Stimulated activated naive B cell treated with anti-CD40 and anti-IgM and Interleukin-4, amounts not matched to agents 10 μg/mL and 1 μg/mL and 100 μg/mL, for 72 hours (primary cell): ENCODE measurements at regions not wholly inside any gene's neighbourhood (a gene's known extent, or its start where the extent isn't known, plus 50 kb on each side); places are given as distances from the start of the nearest gene placed in this dataset.

Experiments
- ATAC-seq, 2 donors: fragments of 150-1000 bp; cut with Tn5 transposase; replicated peaks; 2 replicates each; pipeline ENCODE4 v1.10.0; 2021; ENCODE audit warnings: moderate library complexity in 1 of 2
- DNase-seq: peaks from one replicate; pipeline ENCODE4 v3.0.0; 2021
- H3K27ac Mint-ChIP-seq: one replicate; pipeline ENCODE4 v1.8.0; 2022; ENCODE audit warnings: mild to moderate bottlenecking, mixed read lengths
- H3K27me3 Mint-ChIP-seq, 2 donors: one replicate each; pipeline ENCODE4 v1.8.0; 2022; ENCODE audit warnings: mixed read lengths in 2 of 2
- H3K36me3 Mint-ChIP-seq, 2 donors: one replicate each; pipeline ENCODE4 v1.8.0; 2022; ENCODE audit warnings: mixed read lengths in 2 of 2, mild to moderate bottlenecking in 1 of 2
- H3K4me1 Mint-ChIP-seq, 2 donors: one replicate each; pipeline ENCODE4 v1.8.0; 2022; ENCODE audit warnings: mixed read lengths in 2 of 2, mild to moderate bottlenecking in 1 of 2
- H3K4me3 Mint-ChIP-seq, 2 donors: one replicate each; pipeline ENCODE4 v1.8.0; 2022; ENCODE audit warnings: mild to moderate bottlenecking in 2 of 2, mixed read lengths in 2 of 2, moderate library complexity in 1 of 2
- H3K9me3 Mint-ChIP-seq, 2 donors: one replicate each; pipeline ENCODE4 v1.8.0; 2022; ENCODE audit warnings: mixed read lengths in 2 of 2, mild to moderate bottlenecking in 1 of 2

- Mint-ChIP-seq H3K27ac (no peak overlapping the region), H3K4me3 (no peak overlapping the region), H3K36me3 (no peaks in the 10 kb centered on the region), H3K4me1 (no peaks in the 10 kb centered on the region), H3K9me3 (no peaks in the 10 kb centered on the region), H3K27me3 (peaks cover 9 to 19% of the 10 kb centered on the region in 2 donors)
- ATAC-seq (no peak), DNase-seq (no peak)
Observed at GRCh38 chr2:217631115-217631514, 371.7 kb downstream of the TNS1 start.

DNA sequence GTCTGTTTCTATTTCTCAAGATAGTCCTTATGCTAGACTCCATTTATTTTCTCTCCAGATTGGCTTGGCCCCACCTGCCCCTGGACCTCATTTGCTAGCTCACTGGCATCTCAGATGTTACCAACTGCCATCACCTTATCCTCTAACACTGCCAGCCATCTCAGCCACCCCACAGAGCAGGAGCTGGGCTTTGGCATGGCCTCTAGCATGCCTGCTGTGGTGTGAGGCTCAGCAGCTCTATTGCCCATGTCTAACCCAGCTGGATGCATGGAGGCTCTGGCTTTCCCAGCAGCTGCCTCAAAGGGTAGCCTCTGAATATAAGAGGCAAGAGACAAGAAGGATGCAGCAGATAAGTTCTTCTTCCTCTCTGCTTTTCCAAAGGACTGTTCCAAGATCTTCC is 373.4 kb downstream of the TNS1 start:
- ATAC-seq, result no peak
- H3K4me3 Mint-ChIP-seq, result no peak overlapping the region
- H3K36me3 Mint-ChIP-seq, result no peaks in the 10 kb centered on the region
- no peak overlapping the region for H3K27ac Mint-ChIP-seq
- H3K4me1 Mint-ChIP-seq, result no peaks in the 10 kb centered on the region
- H3K27me3 Mint-ChIP-seq, result peaks cover 8 to 21% of the 10 kb centered on the region in 2 donors
- DNase-seq, result no peak
- no peaks in the 10 kb centered on the region for H3K9me3 Mint-ChIP-seq

DNA sequence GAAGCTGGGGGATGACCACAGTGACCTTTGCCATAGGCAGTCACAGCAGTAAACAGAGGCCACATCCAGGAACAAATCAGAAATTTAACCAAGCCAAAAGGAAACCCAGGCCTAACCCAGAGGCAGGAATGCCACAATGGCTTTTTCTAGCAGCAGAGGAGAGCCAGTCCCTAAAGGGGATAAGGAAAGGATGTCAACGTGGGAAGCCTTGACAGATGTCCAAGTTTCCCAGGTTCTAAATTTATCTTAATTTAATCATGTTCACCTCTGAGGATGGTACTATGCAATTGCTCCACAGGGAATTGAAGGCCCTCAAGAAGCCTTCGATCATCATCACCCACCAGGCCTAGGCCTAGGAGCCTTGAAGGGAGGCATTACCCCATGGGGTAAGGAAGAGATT is 374.7 kb downstream of the TNS1 start:
- no peak overlapping the region for H3K27ac Mint-ChIP-seq
- H3K36me3 Mint-ChIP-seq, result no peaks in the 10 kb centered on the region
- DNase-seq, result no peak
- no peaks in the 10 kb centered on the region for H3K4me1 Mint-ChIP-seq
- no peaks in the 10 kb centered on the region for H3K9me3 Mint-ChIP-seq
- H3K4me3 Mint-ChIP-seq, result no peak overlapping the region
- no peak for ATAC-seq
- peaks cover 0 to 17% of the 10 kb centered on the region in 2 donors for H3K27me3 Mint-ChIP-seq

GRCh38 chr2:217626926-217627325 is 375.9 kb downstream of the TNS1 start:
- Mint-ChIP-seq H3K27ac (no peak overlapping the region), H3K9me3 (no peaks in the 10 kb centered on the region), H3K36me3 (no peaks in the 10 kb centered on the region), H3K4me1 (no peaks in the 10 kb centered on the region), H3K4me3 (no peak overlapping the region), H3K27me3 (peaks cover 0 to 17% of the 10 kb centered on the region in 2 donors)
- ATAC-seq (no peak), DNase-seq (no peak)

- Mint-ChIP-seq H3K27ac (no peak overlapping the region), H3K36me3 (no peaks in the 10 kb centered on the region), H3K27me3 (peaks cover 0 to 11% of the 10 kb centered on the region in 2 donors), H3K9me3 (no peaks in the 10 kb centered on the region), H3K4me3 (no peak overlapping the region), H3K4me1 (no peaks in the 10 kb centered on the region)
- DNase-seq (no peak), ATAC-seq (no peak)
Observed at GRCh38 chr2:217625557-217626169, 377.1 kb downstream of the TNS1 start.

DNA sequence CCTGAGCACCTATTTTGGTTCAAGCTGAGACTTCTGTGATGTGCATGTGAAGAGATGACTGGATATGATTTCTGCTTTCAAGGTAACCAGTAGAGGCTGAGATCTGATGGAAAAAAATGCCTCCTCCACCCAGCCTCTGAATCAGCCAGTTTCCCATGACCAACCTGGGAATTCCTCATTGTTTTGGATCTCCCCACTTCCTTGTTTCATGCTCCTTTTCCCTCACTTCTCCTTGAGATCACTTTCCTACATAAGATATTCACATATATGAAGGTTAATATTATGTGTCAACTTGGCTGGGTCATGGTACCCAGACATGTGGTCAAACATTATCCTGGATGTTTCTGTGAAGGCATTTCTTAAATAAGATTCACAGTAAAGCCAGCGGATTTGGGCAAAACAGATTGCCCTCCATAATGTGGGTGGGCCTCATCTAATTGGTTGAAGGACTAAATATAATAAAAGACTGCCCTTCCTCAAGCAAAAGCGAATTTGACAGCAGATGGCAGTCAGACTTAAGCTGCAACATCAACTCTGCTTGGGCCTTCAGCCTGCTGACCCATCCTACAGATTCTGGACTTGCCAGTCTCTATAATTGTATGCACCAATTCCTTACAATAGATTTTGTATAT is 379.4 kb downstream of the TNS1 start:
- no peak overlapping the region for H3K27ac Mint-ChIP-seq
- H3K9me3 Mint-ChIP-seq, result no peaks in the 10 kb centered on the region
- no peaks in the 10 kb centered on the region for H3K36me3 Mint-ChIP-seq
- DNase-seq (no peak), ATAC-seq (no peak)
- peaks cover 0 to 11% of the 10 kb centered on the region in 2 donors for H3K27me3 Mint-ChIP-seq
- H3K4me3 Mint-ChIP-seq, result no peak overlapping the region
- no peaks in the 10 kb centered on the region for H3K4me1 Mint-ChIP-seq

DNA sequence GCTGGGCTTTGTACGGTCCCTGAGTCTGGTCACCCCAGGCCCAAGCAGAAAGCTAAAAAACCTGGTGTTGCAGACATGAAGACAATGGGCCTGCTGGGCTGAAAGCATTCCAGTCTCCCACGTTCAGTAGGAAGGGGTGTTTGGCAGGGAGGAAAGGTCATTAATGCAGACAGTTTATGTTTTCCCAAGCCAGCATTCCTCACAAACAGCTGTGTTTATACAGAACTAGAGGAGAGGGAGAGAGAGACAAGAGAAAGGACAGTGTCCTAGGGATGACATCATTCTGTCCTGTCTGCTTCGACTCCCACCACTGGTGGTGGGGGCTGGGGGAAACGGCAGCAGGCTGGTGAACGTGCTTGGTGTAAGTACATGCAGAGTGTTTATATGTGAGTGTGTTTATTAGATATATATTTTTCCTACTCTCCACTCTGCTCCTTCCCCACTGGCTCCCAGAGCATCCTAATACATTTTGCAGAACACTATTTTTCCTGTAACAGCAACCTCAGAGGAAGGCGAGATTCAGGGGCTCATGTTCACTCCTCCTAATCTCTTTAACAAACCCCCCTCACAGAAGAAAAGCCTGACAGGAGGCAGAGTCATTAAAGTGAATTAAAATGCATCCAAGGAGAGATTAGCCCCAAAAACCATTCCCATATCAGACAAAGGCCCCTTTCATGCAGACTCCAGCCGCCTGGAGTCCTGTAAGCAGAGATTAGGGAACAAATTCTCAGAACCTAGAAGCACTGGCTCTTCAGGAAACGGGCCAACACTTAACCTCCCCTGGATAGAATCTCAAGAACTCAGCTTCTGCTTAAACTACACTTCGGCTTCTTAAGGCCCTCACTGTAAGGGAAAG is 380.4 kb downstream of the TNS1 start:
- Mint-ChIP-seq H3K9me3 (no peaks in the 10 kb centered on the region), H3K36me3 (no peaks in the 10 kb centered on the region), H3K4me3 (no peak overlapping the region), H3K27ac (no peak overlapping the region), H3K4me1 (no peaks in the 10 kb centered on the region), H3K27me3 (peaks cover 0 to 11% of the 10 kb centered on the region in 2 donors)
- no peak for ATAC-seq
- DNase-seq, result no peak

DNA sequence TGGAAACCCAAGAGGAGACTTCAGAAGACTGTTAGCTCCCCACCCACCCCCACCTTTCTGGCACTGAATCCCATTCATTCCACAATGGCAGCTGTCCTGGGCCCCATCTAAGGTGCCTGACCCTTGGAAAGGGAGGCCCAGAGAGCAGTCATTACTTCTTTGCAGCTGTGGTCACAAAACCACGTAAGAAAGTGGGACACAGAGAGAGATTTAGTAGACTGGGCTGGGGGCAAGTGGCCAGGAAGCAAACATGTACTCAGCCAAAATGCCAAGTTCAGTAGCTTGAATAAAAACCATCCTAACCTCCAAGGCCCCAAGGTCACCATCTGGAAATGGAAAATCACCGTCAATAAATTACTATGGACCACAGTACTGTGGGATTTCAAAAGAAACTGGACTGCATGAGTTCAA is 381.4 kb downstream of the TNS1 start:
- Mint-ChIP-seq H3K4me1 (no peaks in the 10 kb centered on the region), H3K27ac (no peak overlapping the region), H3K9me3 (no peaks in the 10 kb centered on the region), H3K27me3 (peaks cover 0 to 11% of the 10 kb centered on the region in 2 donors), H3K36me3 (no peaks in the 10 kb centered on the region), H3K4me3 (no peak overlapping the region)
- ATAC-seq (no peak), DNase-seq (no peak)

DNA sequence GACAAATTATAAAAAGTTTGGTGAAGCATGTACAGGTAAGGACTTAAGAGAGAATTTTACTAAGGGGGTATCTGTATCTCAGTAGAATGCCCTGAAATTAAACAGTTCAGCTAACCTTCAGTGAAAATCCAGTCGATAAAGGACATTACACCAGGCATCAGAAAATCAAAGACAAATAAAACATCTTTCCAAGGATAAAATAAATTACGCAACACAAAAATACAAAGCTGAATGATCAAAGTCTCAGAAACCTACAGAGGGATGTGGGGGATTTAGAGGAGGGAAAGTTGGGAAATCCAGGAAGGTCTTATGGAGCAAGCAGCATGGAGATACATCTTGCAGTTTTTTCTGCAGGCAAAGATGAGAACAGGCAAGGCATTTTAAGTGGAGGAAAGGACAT is 384.1 kb downstream of the TNS1 start:
- no peak for DNase-seq
- H3K4me1 Mint-ChIP-seq, result no peaks in the 10 kb centered on the region
- no peak overlapping the region for H3K4me3 Mint-ChIP-seq
- ATAC-seq, result no peak
- no peak overlapping the region for H3K27ac Mint-ChIP-seq
- H3K9me3 Mint-ChIP-seq, result no peaks in the 10 kb centered on the region
- no peaks in the 10 kb centered on the region for H3K27me3 Mint-ChIP-seq
- H3K36me3 Mint-ChIP-seq, result no peaks in the 10 kb centered on the region

DNA sequence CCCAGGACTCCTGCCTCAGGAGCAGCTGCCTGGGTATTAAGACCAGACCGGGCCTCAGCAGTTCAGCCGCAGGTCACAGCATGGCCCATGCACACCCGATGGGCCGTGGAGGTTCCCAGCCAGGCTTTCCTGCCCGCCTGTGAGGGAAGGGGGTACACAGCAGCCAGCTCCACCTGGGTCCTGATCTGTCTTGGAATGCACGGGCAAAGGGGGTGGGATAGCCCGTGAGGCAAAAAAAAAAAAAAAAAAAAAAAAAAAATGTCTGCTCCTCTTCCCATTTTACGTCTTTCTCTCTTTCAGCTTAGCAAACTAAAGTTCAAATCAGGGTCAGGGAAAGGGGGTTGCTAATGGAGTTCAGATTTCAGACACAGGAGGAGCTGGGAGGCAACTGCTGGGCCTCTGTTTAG is 385.2 kb downstream of the TNS1 start:
- Mint-ChIP-seq H3K4me3 (no peak overlapping the region), H3K4me1 (no peaks in the 10 kb centered on the region), H3K27ac (no peak overlapping the region), H3K36me3 (no peaks in the 10 kb centered on the region), H3K9me3 (no peaks in the 10 kb centered on the region), H3K27me3 (no peaks in the 10 kb centered on the region)
- DNase-seq (no peak), ATAC-seq (no peak)

- ATAC-seq, result no peak
- no peak overlapping the region for H3K27ac Mint-ChIP-seq
- no peak for DNase-seq
- no peaks in the 10 kb centered on the region for H3K36me3 Mint-ChIP-seq
- no peaks in the 10 kb centered on the region for H3K27me3 Mint-ChIP-seq
- no peak overlapping the region for H3K4me3 Mint-ChIP-seq
- H3K4me1 Mint-ChIP-seq, result no peaks in the 10 kb centered on the region
- no peaks in the 10 kb centered on the region for H3K9me3 Mint-ChIP-seq
Observed at GRCh38 chr2:217616936-217617335, 385.9 kb downstream of the TNS1 start.

DNA sequence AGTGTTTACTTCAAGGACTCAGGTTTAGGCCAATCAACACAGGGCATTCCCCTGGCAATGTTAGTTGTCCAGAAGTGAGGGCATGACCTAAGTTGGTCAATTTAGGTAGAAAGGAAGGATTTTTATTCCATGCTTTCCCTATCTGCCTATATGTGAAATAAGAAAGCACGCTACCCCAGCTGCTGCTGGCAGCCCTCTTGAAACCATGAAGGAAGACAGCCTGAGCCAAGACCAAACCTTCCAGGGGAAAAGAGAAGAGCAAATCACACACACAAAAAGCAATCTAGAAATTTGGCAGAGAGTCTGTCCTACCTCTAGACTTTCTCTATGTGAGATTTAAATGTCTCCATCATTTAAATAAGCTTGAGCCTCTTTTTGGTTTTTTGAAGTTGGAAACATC is 387.6 kb downstream of the TNS1 start:
- Mint-ChIP-seq H3K27me3 (no peaks in the 10 kb centered on the region), H3K27ac (no peak overlapping the region), H3K4me1 (peaks cover 6 to 11% of the 10 kb centered on the region in 2 donors), H3K9me3 (no peaks in the 10 kb centered on the region), H3K4me3 (no peak overlapping the region), H3K36me3 (no peaks in the 10 kb centered on the region)
- DNase-seq (no peak), ATAC-seq (no peak)

- no peak overlapping the region for H3K4me3 Mint-ChIP-seq
- no peaks in the 10 kb centered on the region for H3K9me3 Mint-ChIP-seq
- H3K36me3 Mint-ChIP-seq, result no peaks in the 10 kb centered on the region
- DNase-seq (no peak), ATAC-seq (peak; percentile 56 to 72)
- peaks cover 6 to 15% of the 10 kb centered on the region in 2 donors for H3K4me1 Mint-ChIP-seq
- peaks cover 0 to 3% of the 10 kb centered on the region in 2 donors for H3K27me3 Mint-ChIP-seq
- no peak overlapping the region for H3K27ac Mint-ChIP-seq
Observed at GRCh38 chr2:217614498-217614897, 388.3 kb downstream of the TNS1 start.

- peaks cover 0 to 7% of the 10 kb centered on the region in 2 donors for H3K27me3 Mint-ChIP-seq
- no peak for DNase-seq
Observed at GRCh38 chr2:217614096-217614495, 388.7 kb downstream of the TNS1 start.

GRCh38 chr2:217612920-217613319 is 389.9 kb downstream of the TNS1 start:
- Mint-ChIP-seq H3K4me1 (peaks cover 6 to 15% of the 10 kb centered on the region in 2 donors), H3K27ac (no peak overlapping the region), H3K36me3 (no peaks in the 10 kb centered on the region), H3K4me3 (no peak overlapping the region), H3K9me3 (no peaks in the 10 kb centered on the region), H3K27me3 (peaks cover 8 to 11% of the 10 kb centered on the region in 2 donors)
- no peak for DNase-seq
- no peak for ATAC-seq

More at GRCh38 chr2:217614096-217614495, 388.7 kb downstream of the TNS1 start:
- Mint-ChIP-seq H3K9me3 (no peaks in the 10 kb centered on the region), H3K4me1 (peaks cover 6 to 15% of the 10 kb centered on the region in 2 donors), H3K36me3 (no peaks in the 10 kb centered on the region), H3K27ac (no peak overlapping the region), H3K4me3 (no peak overlapping the region)
- ATAC-seq, result no peak
